HepG2 (cell line): ENCODE measurements at regions not wholly inside any gene's neighbourhood (a gene's known extent, or its start where the extent isn't known, plus 50 kb on each side); places are given as distances from the start of the nearest gene placed in this dataset.

Experiments
- CHD2 ChIP-seq: IDR thresholded peaks from 2 replicates; pipeline ENCODE4 v1.6.1; 2011; ENCODE audit warnings: low read depth, low read length, improper control_type of control experiment
- EZH2 ChIP-seq: conservative IDR thresholded peaks from 2 replicates; pipeline ENCODE4 v1.6.1; 2012; ENCODE audit warnings: mild to moderate bottlenecking, low read depth, low read length, moderate library complexity
- GRHL1 ChIP-seq: sonication (generic); formaldehyde crosslinking; conservative IDR thresholded peaks from 2 replicates; pipeline ENCODE4 v1.8.0; 2022; ENCODE audit warnings: missing genetic modification reagents
- RARG ChIP-seq: sonication (generic); formaldehyde crosslinking; IDR thresholded peaks from 2 replicates; pipeline ENCODE4 v1.4.0; 2020; ENCODE audit warnings: low read depth, mild to moderate bottlenecking, missing genetic modification reagents
- ZNF10 ChIP-seq: sonication (generic); formaldehyde crosslinking; IDR thresholded peaks from 2 replicates; pipeline ENCODE4 v1.4.0; 2020; ENCODE audit warnings: mild to moderate bottlenecking, low read depth, missing genetic modification reagents, borderline replicate concordance
- TF ChIP-seq, protein P1 (sequence below): sonication (generic); formaldehyde crosslinking; IDR thresholded peaks from 2 replicates; pipeline ENCODE4 v1.5.0; 2020; ENCODE audit warnings: mild to moderate bottlenecking, missing genetic modification reagents, moderate library complexity

DNA sequence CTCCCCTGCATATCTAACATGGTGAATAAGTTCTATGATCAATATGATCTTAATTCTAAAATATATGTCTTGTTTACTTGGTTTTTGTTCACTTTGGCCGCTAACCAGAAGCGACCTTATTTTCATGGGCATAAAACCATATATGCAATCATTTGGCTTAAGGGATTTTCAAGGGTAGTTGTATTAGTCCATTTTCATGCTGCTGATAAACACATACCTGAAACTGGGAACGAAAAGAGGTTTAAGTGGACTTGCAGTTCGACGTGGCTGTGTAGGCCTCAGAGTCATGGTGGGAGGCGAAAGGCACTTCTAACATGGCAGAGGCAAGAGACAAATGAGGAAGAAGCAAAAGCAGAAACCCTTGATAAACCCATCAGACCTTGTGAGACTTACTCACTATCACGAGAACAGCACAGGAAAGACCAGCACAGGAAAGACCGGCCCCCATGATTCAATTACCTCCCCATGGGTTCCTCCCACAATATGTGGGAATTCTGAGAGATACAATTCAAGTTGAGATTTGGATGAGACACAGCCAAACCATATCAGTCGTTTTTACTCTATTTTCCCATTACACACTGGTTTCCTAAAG is 114.3 kb upstream of the CPEB2 start:
- TF ChIP-seq RARG (CRISPR knock-in tag) (no peak), EZH2 (no peak), ZNF10 (no peak), GRHL1 (CRISPR knock-in tag) (no peak), CHD2 (no peak)
- TF ChIP-seq, protein P1, sequence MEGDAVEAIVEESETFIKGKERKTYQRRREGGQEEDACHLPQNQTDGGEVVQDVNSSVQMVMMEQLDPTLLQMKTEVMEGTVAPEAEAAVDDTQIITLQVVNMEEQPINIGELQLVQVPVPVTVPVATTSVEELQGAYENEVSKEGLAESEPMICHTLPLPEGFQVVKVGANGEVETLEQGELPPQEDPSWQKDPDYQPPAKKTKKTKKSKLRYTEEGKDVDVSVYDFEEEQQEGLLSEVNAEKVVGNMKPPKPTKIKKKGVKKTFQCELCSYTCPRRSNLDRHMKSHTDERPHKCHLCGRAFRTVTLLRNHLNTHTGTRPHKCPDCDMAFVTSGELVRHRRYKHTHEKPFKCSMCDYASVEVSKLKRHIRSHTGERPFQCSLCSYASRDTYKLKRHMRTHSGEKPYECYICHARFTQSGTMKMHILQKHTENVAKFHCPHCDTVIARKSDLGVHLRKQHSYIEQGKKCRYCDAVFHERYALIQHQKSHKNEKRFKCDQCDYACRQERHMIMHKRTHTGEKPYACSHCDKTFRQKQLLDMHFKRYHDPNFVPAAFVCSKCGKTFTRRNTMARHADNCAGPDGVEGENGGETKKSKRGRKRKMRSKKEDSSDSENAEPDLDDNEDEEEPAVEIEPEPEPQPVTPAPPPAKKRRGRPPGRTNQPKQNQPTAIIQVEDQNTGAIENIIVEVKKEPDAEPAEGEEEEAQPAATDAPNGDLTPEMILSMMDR (CRISPR knock-in tag), result no peak
